ENCODE measurements at regions not wholly inside any gene's neighbourhood (a gene's known extent, or its start where the extent isn't known, plus 50 kb on each side); places are given as distances from the start of the nearest gene placed in this dataset.

DNA sequence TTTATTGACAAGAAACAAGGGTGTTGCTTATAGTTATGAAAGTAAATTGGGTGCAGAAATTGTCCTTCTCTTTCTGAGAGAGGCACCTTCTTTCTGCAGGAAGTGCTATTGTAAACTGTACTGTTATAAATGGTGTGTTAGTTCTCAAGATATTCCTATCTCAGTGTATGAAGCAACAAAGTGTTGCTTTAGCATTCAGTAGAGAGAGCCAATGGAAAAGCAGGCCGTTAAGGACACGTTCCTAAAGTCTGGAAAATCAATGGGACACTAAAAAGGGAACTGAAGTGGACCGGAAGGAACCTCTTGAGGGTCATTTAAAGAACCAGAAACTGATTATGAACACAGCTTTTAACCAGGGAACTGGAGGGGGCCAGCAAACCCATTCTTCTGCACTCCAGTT, 510.0 kb upstream of the ZEB2 start:
- ATAC-seq, result no peak
- WGBS, 3 donors, result 64 to 76% (median 74%) methylated on average over 3 of the region's 3 CpGs
- no peaks in the 10 kb centered on the region for H3K4me1 ChIP-seq
- H3K36me3 ChIP-seq (ENCODE audit: insufficient read depth in 1 of 2, low read depth in 1 of 2), result no peaks in the 10 kb centered on the region
- H3K27ac ChIP-seq, result no peak overlapping the region
- H3K4me3 ChIP-seq, result no peak overlapping the region
- DNase-seq, result no peak
- no peaks in the 10 kb centered on the region for H3K27me3 ChIP-seq (ENCODE audit: insufficient read depth in 3 of 3, low read length in 2 of 3)
- intact Hi-C loops (cut with DNase I), result no loop called here
- no peak for TF ChIP-seq CTCF (IDR thresholded peaks at IDR 0.05)
- H3K9me3 ChIP-seq, result no peaks in the 10 kb centered on the region

DNA sequence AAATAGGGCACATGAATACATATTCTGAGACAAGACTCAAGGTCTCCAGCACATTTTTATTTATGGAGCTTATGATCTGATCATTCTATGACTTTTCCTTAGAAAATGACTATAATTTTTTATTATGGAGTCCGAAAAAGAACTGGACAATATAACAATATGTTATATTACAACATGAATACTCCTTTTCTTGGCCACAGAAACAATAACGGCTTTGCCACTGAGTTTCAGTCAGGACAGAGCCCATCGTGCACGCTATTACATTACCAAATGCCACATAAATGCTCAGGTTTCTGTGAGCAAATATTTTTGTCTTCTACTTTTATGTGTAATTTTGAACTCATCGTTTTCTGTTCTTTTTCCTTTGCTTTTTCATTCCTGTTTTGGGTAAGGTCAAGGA, 509.2 kb upstream of the ZEB2 start:
- ATAC-seq (no peak), DNase-seq (no peak)
- Histone ChIP-seq H3K27ac (no peak overlapping the region), H3K27me3 (ENCODE audit: insufficient read depth in 3 of 3, low read length in 2 of 3) (no peaks in the 10 kb centered on the region), H3K9me3 (no peaks in the 10 kb centered on the region), H3K36me3 (ENCODE audit: insufficient read depth in 1 of 2, low read depth in 1 of 2) (no peaks in the 10 kb centered on the region), H3K4me1 (no peaks in the 10 kb centered on the region), H3K4me3 (no peak overlapping the region)
- intact Hi-C loops (cut with DNase I), result no loop called here
- 80 to 83% (median 82%) methylated on average over 5 of the region's 5 CpGs for WGBS, 3 donors
- no peak for TF ChIP-seq CTCF (IDR thresholded peaks at IDR 0.05)

GRCh38 chr2:145028101-145028920, 508.4 kb upstream of the ZEB2 start:
- H3K27me3 ChIP-seq (ENCODE audit: insufficient read depth in 3 of 3, low read length in 2 of 3), result no peaks in the 10 kb centered on the region
- DNase-seq (no peak), ATAC-seq (no peak)
- intact Hi-C loops (cut with DNase I), result no loop called here
- no peak overlapping the region for H3K4me3 ChIP-seq
- H3K9me3 ChIP-seq, result no peaks in the 10 kb centered on the region
- 75 to 79% (median 78%) methylated on average over 8 of the region's 8 CpGs for WGBS, 3 donors
- H3K36me3 ChIP-seq (ENCODE audit: insufficient read depth in 1 of 2, low read depth in 1 of 2), result no peaks in the 10 kb centered on the region
- no peak overlapping the region for H3K27ac ChIP-seq
- no peak for TF ChIP-seq CTCF (IDR thresholded peaks at IDR 0.05)
- no peaks in the 10 kb centered on the region for H3K4me1 ChIP-seq

DNA sequence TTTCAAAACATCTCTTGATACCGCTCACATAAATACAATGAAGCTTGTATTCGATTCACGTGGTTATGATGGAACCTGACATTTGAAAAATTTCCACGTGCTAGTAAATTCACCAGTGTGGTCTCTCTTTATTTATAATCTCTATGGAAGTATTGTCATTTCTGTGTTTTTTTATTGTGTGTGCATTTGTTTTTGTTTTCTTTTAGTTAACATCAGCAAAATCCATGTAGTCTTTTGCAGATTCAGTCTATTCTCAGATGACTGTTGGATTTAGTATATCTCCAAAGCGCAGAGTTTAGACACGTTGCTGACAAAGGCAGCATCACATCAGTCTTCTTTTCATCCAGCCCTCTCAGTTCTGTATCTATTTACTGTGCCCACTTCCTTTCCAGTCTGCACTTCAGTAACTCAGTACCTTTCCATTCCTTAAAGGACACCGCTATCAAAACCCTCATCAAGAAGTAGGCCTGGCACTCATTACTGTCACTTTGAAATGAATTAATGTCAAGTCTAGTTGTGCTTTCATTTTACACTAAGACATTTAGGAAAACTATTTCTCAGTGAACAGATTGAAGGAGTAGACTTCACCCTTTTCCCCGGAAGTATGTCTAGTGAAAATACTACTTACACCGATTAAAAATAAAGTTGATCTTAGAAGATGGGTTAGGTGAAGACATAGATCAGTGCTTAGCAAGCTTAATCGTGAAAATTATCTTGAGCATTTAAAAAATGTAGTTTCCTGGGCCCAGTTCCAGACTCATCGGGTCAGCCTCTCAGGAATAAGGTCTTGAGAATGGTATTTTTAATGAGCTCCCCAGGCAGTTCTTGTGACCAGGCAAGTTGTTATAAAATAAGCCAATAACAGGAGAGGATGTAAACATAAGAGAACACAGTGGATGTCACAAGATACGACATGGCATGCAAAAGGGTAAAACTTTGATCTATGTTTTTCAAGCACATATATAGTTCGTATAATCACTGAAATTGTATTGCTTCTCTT, 506.8 kb upstream of the ZEB2 start:
- Histone ChIP-seq H3K27me3 (ENCODE audit: insufficient read depth in 3 of 3, low read length in 2 of 3) (no peaks in the 10 kb centered on the region), H3K27ac (no peak overlapping the region), H3K4me3 (no peak overlapping the region), H3K36me3 (ENCODE audit: insufficient read depth in 1 of 2, low read depth in 1 of 2) (no peaks in the 10 kb centered on the region), H3K4me1 (no peaks in the 10 kb centered on the region), H3K9me3 (no peaks in the 10 kb centered on the region)
- TF ChIP-seq CTCF (IDR thresholded peaks at IDR 0.05), result no peak
- no peak for DNase-seq
- WGBS, 3 donors, result 76 to 80% (median 77%) methylated on average over 13 of the region's 13 CpGs
- intact Hi-C loops (cut with DNase I), result no loop called here
- no peak for ATAC-seq

All from psoas muscle (tissue), 7 donors.